GM12878 (cell line): ENCODE measurements at regions not wholly inside any gene's neighbourhood (a gene's known extent, or its start where the extent isn't known, plus 50 kb on each side); places are given as distances from the start of the nearest gene placed in this dataset.

ENCODE experiments used
- ELK1 ChIP-seq: IDR thresholded peaks from 2 replicates; pipeline ENCODE4 v1.6.1; 2012; ENCODE audit warnings: low read depth, low read length, improper control_type of control experiment
- EP300 ChIP-seq, 2 experiments: fragments of 150-350 bp in 1 of 2; IDR thresholded peaks; 2 replicates each; pipeline ENCODE4 v1.6.1; 2011 to 2012; ENCODE audit warnings: low read depth in 2 of 2, low read length in 2 of 2, borderline replicate concordance in 1 of 2, improper control_type of control experiment in 1 of 2, inconsistent platforms in 1 of 2; ENCODE audit not compliant: control insufficient read depth in 1 of 2
- ETV6 ChIP-seq, 2 experiments: fragments of 450-650 bp in 1 of 2; IDR thresholded peaks in 1 of 2; conservative IDR thresholded peaks in 1 of 2; 2 replicates each; pipeline ENCODE4 v1.6.1; 2014; ENCODE audit warnings: antibody characterized with exemption in 1 of 2, borderline replicate concordance in 1 of 2, low read depth in 1 of 2, mild to moderate bottlenecking in 1 of 2, moderate library complexity in 1 of 2
- FOXK2 ChIP-seq: fragments of 450-650 bp; IDR thresholded peaks from 2 replicates; pipeline ENCODE4 v1.6.1; 2017; ENCODE audit warnings: mild to moderate bottlenecking, moderate library complexity
- RFX5 ChIP-seq: IDR thresholded peaks from 2 replicates; pipeline ENCODE4 v1.6.1; 2011; ENCODE audit warnings: low read depth, low read length, improper control_type of control experiment
- ZBTB33 ChIP-seq: fragments of 450-650 bp; IDR thresholded peaks from 2 replicates; pipeline ENCODE4 v1.6.1; 2017; ENCODE audit warnings: mild to moderate bottlenecking
- TF ChIP-seq, protein P1 (sequence below): fragments of 450-650 bp; IDR thresholded peaks from 2 replicates; pipeline ENCODE4 v1.6.1; 2018; ENCODE audit warnings: borderline replicate concordance, mild to moderate bottlenecking; ENCODE audit not compliant: partially characterized antibody
- TF ChIP-seq, protein P2 (sequence below): fragments of 450-650 bp; formaldehyde crosslinking; IDR thresholded peaks from 2 replicates; pipeline ENCODE4 v1.4.0; 2020; ENCODE audit warnings: mild to moderate bottlenecking, moderate library complexity

- TF ChIP-seq, protein P1, sequence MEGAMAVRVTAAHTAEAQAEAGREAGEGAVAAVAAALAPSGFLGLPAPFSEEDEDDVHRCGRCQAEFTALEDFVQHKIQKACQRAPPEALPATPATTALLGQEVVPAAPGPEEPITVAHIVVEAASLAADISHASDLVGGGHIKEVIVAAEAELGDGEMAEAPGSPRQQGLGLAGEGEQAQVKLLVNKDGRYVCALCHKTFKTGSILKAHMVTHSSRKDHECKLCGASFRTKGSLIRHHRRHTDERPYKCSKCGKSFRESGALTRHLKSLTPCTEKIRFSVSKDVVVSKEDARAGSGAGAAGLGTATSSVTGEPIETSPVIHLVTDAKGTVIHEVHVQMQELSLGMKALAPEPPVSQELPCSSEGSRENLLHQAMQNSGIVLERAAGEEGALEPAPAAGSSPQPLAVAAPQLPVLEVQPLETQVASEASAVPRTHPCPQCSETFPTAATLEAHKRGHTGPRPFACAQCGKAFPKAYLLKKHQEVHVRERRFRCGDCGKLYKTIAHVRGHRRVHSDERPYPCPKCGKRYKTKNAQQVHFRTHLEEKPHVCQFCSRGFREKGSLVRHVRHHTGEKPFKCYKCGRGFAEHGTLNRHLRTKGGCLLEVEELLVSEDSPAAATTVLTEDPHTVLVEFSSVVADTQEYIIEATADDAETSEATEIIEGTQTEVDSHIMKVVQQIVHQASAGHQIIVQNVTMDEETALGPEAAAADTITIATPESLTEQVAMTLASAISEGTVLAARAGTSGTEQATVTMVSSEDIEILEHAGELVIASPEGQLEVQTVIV = no peak
- TF ChIP-seq ELK1 (no peak), FOXK2 (no peak), ZBTB33 (no peak), RFX5 (no peak), EP300 (IDR thresholded peaks at IDR 0.05; ENCODE audit: borderline replicate concordance in 1 of 2, control insufficient read depth in 1 of 2, low read depth in 2 of 2, low read length in 2 of 2) (no peak), ETV6 (conservative IDR thresholded peaks at IDR 0.05 in 1 of 2, IDR thresholded peaks at IDR 0.05 in 1 of 2; ENCODE audit: borderline replicate concordance in 1 of 2, low read depth in 1 of 2) (no peak)
- TF ChIP-seq, protein P2, sequence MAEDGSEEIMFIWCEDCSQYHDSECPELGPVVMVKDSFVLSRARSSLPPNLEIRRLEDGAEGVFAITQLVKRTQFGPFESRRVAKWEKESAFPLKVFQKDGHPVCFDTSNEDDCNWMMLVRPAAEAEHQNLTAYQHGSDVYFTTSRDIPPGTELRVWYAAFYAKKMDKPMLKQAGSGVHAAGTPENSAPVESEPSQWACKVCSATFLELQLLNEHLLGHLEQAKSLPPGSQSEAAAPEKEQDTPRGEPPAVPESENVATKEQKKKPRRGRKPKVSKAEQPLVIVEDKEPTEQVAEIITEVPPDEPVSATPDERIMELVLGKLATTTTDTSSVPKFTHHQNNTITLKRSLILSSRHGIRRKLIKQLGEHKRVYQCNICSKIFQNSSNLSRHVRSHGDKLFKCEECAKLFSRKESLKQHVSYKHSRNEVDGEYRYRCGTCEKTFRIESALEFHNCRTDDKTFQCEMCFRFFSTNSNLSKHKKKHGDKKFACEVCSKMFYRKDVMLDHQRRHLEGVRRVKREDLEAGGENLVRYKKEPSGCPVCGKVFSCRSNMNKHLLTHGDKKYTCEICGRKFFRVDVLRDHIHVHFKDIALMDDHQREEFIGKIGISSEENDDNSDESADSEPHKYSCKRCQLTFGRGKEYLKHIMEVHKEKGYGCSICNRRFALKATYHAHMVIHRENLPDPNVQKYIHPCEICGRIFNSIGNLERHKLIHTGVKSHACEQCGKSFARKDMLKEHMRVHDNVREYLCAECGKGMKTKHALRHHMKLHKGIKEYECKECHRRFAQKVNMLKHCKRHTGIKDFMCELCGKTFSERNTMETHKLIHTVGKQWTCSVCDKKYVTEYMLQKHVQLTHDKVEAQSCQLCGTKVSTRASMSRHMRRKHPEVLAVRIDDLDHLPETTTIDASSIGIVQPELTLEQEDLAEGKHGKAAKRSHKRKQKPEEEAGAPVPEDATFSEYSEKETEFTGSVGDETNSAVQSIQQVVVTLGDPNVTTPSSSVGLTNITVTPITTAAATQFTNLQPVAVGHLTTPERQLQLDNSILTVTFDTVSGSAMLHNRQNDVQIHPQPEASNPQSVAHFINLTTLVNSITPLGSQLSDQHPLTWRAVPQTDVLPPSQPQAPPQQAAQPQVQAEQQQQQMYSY (CRISPR knock-in tag) = no peak
- TF ChIP-seq, all 136 proteins: peak for 0
Measured at GRCh38 chr13:55432814-55433213, 1707.9 kb upstream of the PRR20A start (continued).
